Brain microvascular endothelial cell (primary cell): ENCODE measurements at regions not wholly inside any gene's neighbourhood (a gene's known extent, or its start where the extent isn't known, plus 50 kb on each side); places are given as distances from the start of the nearest gene placed in this dataset.

Experiments
- DNase-seq: peaks from one replicate; pipeline ENCODE4 v3.0.0-alpha.2; 2020
- H3K27ac ChIP-seq: fragments of 250-450 bp; sonication (Bioruptor Pico); 2 replicates; pipeline ENCODE4 v1.5.1; 2020; ENCODE audit warnings: mild to moderate bottlenecking, moderate library complexity
- H3K27me3 ChIP-seq: fragments of 250-450 bp; sonication (Bioruptor Pico); replicated peaks from 2 replicates; pipeline ENCODE4 v1.5.1; 2020; ENCODE audit warnings: mild to moderate bottlenecking
- H3K36me3 ChIP-seq: fragments of 250-450 bp; sonication (Bioruptor Pico); replicated peaks from 2 replicates; pipeline ENCODE4 v1.5.1; 2020; ENCODE audit warnings: mild to moderate bottlenecking
- H3K4me3 ChIP-seq: 2 replicates; pipeline ENCODE4 v1.5.1; 2011; ENCODE audit warnings: low read depth, mild to moderate bottlenecking, control low read depth, low read length, moderate library complexity
- CTCF ChIP-seq: IDR thresholded peaks from 2 replicates; pipeline ENCODE4 v1.5.1; 2011; ENCODE audit warnings: low read depth, mild to moderate bottlenecking, moderate library complexity, low read length, control low read depth, inconsistent platforms; ENCODE audit errors: missing control alignments
- in situ Hi-C: cut with HindIII; loops from 2 replicates; pipeline ENCODE4 v1.10.0; 2017; ENCODE audit warnings: low sequenced_read_pairs, low pct_ligation_motif_present

GRCh38 chr1:58214674-58215073, 331.9 kb downstream of the OMA1 start:
- in situ Hi-C loops, result no loop called here
- H3K4me3 ChIP-seq, result no peak overlapping the region
- no peak for DNase-seq
- no peak overlapping the region for H3K27ac ChIP-seq
- H3K36me3 ChIP-seq, result no peaks in the 10 kb centered on the region
- TF ChIP-seq CTCF, result no peak
- no peaks in the 10 kb centered on the region for H3K27me3 ChIP-seq

- in situ Hi-C loops, result no loop called here
- H3K36me3 ChIP-seq, result no peaks in the 10 kb centered on the region
- H3K27me3 ChIP-seq, result no peaks in the 10 kb centered on the region
Measured at GRCh38 chr1:58211869-58212268, 334.7 kb downstream of the OMA1 start.

GRCh38 chr1:58209575-58209974, 337.0 kb downstream of the OMA1 start:
- no peak for TF ChIP-seq CTCF
- Histone ChIP-seq H3K27ac (no peak overlapping the region), H3K4me3 (no peak overlapping the region), H3K36me3 (no peaks in the 10 kb centered on the region), H3K27me3 (no peaks in the 10 kb centered on the region)
- no peak for DNase-seq
- in situ Hi-C loops, result no loop called here

More at GRCh38 chr1:58211869-58212268, 334.7 kb downstream of the OMA1 start:
- H3K27ac ChIP-seq, result no peak overlapping the region
- no peak for DNase-seq
- TF ChIP-seq CTCF, result no peak
- no peak overlapping the region for H3K4me3 ChIP-seq

GRCh38 chr1:58206749-58207148, 339.8 kb downstream of the OMA1 start:
- DNase-seq, result no peak
- no peaks in the 10 kb centered on the region for H3K36me3 ChIP-seq
- in situ Hi-C loops, result no loop called here
- H3K4me3 ChIP-seq, result no peak overlapping the region
- H3K27me3 ChIP-seq, result no peaks in the 10 kb centered on the region
- TF ChIP-seq CTCF, result no peak
- no peak overlapping the region for H3K27ac ChIP-seq

- DNase-seq, result no peak
- Histone ChIP-seq H3K4me3 (no peak overlapping the region), H3K27me3 (no peaks in the 10 kb centered on the region), H3K36me3 (no peaks in the 10 kb centered on the region), H3K27ac (no peak overlapping the region)
- TF ChIP-seq CTCF, result no peak
- in situ Hi-C loops, result no loop called here
Measured at GRCh38 chr1:58204284-58204683, 342.2 kb downstream of the OMA1 start.

GRCh38 chr1:58201492-58202106, 344.9 kb downstream of the OMA1 start:
- DNase-seq, result no peak
- no peak overlapping the region for H3K4me3 ChIP-seq
- H3K36me3 ChIP-seq, result no peaks in the 10 kb centered on the region
- H3K27me3 ChIP-seq, result no peaks in the 10 kb centered on the region
- TF ChIP-seq CTCF, result no peak
- in situ Hi-C loops, result no loop called here
- no peak overlapping the region for H3K27ac ChIP-seq
